H1 (cell line): ENCODE measurements at regions not wholly inside any gene's neighbourhood (a gene's known extent, or its start where the extent isn't known, plus 50 kb on each side); places are given as distances from the start of the nearest gene placed in this dataset.

Experiments used
- JUND ChIP-seq: IDR thresholded peaks from 2 replicates; pipeline ENCODE4 v1.6.1; 2011; ENCODE audit warnings: mild to moderate bottlenecking, improper control_type of control experiment, low read length
- KDM5A ChIP-seq: fragments of 200-600 bp; IDR thresholded peaks from 2 replicates; pipeline ENCODE4 v1.7.1; 2012; ENCODE audit warnings: mild to moderate bottlenecking, low read length, inconsistent platforms, mixed read lengths
- RAD21 ChIP-seq, 2 experiments: IDR thresholded peaks in 1 of 2; conservative IDR thresholded peaks in 1 of 2; 2 replicates each; pipeline ENCODE4 v1.6.1; 2011; ENCODE audit warnings: low read depth in 2 of 2, low read length in 2 of 2, improper control_type of control experiment in 1 of 2, inconsistent platforms in 1 of 2, mild to moderate bottlenecking in 1 of 2, moderate library complexity in 1 of 2
- ZNF274 ChIP-seq: IDR thresholded peaks from 2 replicates; pipeline ENCODE4 v1.7.0; 2012; ENCODE audit warnings: low read length, borderline replicate concordance; ENCODE audit errors: extremely low read depth
- TF ChIP-seq, protein P1 (sequence below): fragments of 300-600 bp; sonication (generic); IDR thresholded peaks from 2 replicates; pipeline ENCODE4 v1.7.1; 2012; ENCODE audit warnings: low read length, moderate library complexity, mild to moderate bottlenecking, inconsistent platforms; ENCODE audit not compliant: insufficient replicate concordance
- TF ChIP-seq, protein P2 (sequence below): IDR thresholded peaks from 2 replicates; pipeline ENCODE4 v1.6.1; 2012; ENCODE audit warnings: low read length, inconsistent platforms

DNA sequence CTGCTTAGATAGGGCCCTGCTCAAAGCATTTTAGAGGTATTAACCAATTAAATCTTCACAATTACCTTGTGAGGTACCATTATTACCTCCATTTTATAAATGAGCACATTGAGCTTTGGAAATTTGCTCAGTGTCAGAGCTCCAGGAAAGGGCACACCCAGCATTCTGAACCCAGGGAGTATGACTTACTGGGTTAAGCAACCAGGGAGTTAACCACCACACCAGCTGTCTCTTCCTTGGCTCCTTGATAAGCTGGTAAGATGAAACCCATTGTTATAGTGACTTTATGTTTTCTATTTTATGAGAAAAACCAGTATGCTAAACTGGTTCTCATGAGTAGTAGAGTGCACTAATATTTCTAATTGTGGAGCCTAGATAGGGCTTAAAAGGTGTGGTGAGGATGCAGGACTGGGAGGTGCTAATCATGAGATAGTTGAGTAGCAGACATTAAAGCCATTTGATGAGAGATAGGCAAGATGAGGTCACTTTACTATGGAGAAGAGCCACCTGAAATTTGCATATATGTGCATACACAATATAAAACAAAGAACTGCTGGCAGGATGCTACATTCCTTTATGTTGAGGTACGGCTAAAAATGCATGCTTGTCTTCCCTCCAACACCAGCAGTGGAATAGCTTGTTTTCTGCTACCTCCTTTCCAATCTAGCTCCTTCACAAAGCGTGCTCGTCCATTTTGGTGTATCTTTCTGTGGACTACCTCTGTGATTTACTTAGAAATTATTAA, 556.1 kb downstream of the SPRY1 start (continued):
- TF ChIP-seq, protein P1, sequence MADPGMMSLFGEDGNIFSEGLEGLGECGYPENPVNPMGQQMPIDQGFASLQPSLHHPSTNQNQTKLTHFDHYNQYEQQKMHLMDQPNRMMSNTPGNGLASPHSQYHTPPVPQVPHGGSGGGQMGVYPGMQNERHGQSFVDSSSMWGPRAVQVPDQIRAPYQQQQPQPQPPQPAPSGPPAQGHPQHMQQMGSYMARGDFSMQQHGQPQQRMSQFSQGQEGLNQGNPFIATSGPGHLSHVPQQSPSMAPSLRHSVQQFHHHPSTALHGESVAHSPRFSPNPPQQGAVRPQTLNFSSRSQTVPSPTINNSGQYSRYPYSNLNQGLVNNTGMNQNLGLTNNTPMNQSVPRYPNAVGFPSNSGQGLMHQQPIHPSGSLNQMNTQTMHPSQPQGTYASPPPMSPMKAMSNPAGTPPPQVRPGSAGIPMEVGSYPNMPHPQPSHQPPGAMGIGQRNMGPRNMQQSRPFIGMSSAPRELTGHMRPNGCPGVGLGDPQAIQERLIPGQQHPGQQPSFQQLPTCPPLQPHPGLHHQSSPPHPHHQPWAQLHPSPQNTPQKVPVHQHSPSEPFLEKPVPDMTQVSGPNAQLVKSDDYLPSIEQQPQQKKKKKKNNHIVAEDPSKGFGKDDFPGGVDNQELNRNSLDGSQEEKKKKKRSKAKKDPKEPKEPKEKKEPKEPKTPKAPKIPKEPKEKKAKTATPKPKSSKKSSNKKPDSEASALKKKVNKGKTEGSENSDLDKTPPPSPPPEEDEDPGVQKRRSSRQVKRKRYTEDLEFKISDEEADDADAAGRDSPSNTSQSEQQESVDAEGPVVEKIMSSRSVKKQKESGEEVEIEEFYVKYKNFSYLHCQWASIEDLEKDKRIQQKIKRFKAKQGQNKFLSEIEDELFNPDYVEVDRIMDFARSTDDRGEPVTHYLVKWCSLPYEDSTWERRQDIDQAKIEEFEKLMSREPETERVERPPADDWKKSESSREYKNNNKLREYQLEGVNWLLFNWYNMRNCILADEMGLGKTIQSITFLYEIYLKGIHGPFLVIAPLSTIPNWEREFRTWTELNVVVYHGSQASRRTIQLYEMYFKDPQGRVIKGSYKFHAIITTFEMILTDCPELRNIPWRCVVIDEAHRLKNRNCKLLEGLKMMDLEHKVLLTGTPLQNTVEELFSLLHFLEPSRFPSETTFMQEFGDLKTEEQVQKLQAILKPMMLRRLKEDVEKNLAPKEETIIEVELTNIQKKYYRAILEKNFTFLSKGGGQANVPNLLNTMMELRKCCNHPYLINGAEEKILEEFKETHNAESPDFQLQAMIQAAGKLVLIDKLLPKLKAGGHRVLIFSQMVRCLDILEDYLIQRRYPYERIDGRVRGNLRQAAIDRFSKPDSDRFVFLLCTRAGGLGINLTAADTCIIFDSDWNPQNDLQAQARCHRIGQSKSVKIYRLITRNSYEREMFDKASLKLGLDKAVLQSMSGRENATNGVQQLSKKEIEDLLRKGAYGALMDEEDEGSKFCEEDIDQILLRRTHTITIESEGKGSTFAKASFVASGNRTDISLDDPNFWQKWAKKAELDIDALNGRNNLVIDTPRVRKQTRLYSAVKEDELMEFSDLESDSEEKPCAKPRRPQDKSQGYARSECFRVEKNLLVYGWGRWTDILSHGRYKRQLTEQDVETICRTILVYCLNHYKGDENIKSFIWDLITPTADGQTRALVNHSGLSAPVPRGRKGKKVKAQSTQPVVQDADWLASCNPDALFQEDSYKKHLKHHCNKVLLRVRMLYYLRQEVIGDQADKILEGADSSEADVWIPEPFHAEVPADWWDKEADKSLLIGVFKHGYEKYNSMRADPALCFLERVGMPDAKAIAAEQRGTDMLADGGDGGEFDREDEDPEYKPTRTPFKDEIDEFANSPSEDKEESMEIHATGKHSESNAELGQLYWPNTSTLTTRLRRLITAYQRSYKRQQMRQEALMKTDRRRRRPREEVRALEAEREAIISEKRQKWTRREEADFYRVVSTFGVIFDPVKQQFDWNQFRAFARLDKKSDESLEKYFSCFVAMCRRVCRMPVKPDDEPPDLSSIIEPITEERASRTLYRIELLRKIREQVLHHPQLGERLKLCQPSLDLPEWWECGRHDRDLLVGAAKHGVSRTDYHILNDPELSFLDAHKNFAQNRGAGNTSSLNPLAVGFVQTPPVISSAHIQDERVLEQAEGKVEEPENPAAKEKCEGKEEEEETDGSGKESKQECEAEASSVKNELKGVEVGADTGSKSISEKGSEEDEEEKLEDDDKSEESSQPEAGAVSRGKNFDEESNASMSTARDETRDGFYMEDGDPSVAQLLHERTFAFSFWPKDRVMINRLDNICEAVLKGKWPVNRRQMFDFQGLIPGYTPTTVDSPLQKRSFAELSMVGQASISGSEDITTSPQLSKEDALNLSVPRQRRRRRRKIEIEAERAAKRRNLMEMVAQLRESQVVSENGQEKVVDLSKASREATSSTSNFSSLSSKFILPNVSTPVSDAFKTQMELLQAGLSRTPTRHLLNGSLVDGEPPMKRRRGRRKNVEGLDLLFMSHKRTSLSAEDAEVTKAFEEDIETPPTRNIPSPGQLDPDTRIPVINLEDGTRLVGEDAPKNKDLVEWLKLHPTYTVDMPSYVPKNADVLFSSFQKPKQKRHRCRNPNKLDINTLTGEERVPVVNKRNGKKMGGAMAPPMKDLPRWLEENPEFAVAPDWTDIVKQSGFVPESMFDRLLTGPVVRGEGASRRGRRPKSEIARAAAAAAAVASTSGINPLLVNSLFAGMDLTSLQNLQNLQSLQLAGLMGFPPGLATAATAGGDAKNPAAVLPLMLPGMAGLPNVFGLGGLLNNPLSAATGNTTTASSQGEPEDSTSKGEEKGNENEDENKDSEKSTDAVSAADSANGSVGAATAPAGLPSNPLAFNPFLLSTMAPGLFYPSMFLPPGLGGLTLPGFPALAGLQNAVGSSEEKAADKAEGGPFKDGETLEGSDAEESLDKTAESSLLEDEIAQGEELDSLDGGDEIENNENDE, result no peak
- TF ChIP-seq, protein P2, sequence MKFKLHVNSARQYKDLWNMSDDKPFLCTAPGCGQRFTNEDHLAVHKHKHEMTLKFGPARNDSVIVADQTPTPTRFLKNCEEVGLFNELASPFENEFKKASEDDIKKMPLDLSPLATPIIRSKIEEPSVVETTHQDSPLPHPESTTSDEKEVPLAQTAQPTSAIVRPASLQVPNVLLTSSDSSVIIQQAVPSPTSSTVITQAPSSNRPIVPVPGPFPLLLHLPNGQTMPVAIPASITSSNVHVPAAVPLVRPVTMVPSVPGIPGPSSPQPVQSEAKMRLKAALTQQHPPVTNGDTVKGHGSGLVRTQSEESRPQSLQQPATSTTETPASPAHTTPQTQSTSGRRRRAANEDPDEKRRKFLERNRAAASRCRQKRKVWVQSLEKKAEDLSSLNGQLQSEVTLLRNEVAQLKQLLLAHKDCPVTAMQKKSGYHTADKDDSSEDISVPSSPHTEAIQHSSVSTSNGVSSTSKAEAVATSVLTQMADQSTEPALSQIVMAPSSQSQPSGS, result peak; percentile 97
- TF ChIP-seq RAD21 (IDR thresholded peaks at IDR 0.05 in 1 of 2, conservative IDR thresholded peaks at IDR 0.05 in 1 of 2; ENCODE audit: low read depth in 2 of 2, low read length in 2 of 2) (no peak; a peak in 1 of 4 replicates), KDM5A (no peak), JUND (peak; percentile 86), ZNF274 (no peak)
